A204.1 (cell line): ENCODE measurements at regions not wholly inside any gene's neighbourhood (a gene's known extent, or its start where the extent isn't known, plus 50 kb on each side); places are given as distances from the start of the nearest gene placed in this dataset.
"Not testable (repeated sequence)": the region's sequence is repeated elsewhere in the genome, so short reads cannot be mapped to it uniquely, and the experiment has no call there.

ENCODE experiments used
- FAIRE-seq: peaks from 2 replicates; lab custom pipeline; 2012; peaks lifted over from hg19 to GRCh38; lab: Jason Lieb, UNC

- no peak for FAIRE-seq
Observed at GRCh38 chr4:173698557-173699262, 168.7 kb upstream of the HAND2 start.

- no peak for FAIRE-seq
Observed at GRCh38 chr4:173697840-173698239, 167.8 kb upstream of the HAND2 start.

- FAIRE-seq: no peak
Observed at GRCh38 chr4:173696551-173696950, 166.5 kb upstream of the HAND2 start.

GRCh38 chr4:173696011-173696410 is 166.0 kb upstream of the HAND2 start:
- FAIRE-seq: no peak

- no peak for FAIRE-seq
Observed at GRCh38 chr4:173685831-173686210, 155.8 kb upstream of the HAND2 start.

GRCh38 chr4:173685165-173685830 is 155.3 kb upstream of the HAND2 start:
- no peak for FAIRE-seq

GRCh38 chr4:173684223-173684622 is 154.2 kb upstream of the HAND2 start:
- no peak for FAIRE-seq

- FAIRE-seq: no peak
Observed at GRCh38 chr4:173682609-173683008, 152.6 kb upstream of the HAND2 start.

- FAIRE-seq: no peak
Observed at GRCh38 chr4:173680278-173680677, 150.2 kb upstream of the HAND2 start.

GRCh38 chr4:173675446-173675845 is 145.4 kb upstream of the HAND2 start:
- no peak for FAIRE-seq

- FAIRE-seq: no peak
Observed at GRCh38 chr4:173669460-173670179, 139.6 kb upstream of the HAND2 start.

- FAIRE-seq: no peak
Observed at GRCh38 chr4:173661001-173661400, 131.0 kb upstream of the HAND2 start.

- FAIRE-seq: no peak
Observed at GRCh38 chr4:173656898-173657297, 126.9 kb upstream of the HAND2 start.

- FAIRE-seq: no peak
Observed at GRCh38 chr4:173652283-173652931, 122.4 kb upstream of the HAND2 start.

GRCh38 chr4:173651651-173652282 is 121.7 kb upstream of the HAND2 start:
- no peak for FAIRE-seq

- FAIRE-seq: no peak
Observed at GRCh38 chr4:173647902-173648301, 117.9 kb upstream of the HAND2 start.

GRCh38 chr4:173642509-173642908 is 112.5 kb upstream of the HAND2 start:
- FAIRE-seq: no peak

GRCh38 chr4:173635395-173635794 is 105.4 kb upstream of the HAND2 start:
- peak; percentile 60 for FAIRE-seq

GRCh38 chr4:173626277-173626676 is 96.2 kb upstream of the HAND2 start:
- FAIRE-seq: peak; percentile 3

GRCh38 chr4:173618648-173619047 is 88.6 kb upstream of the HAND2 start:
- not testable (repeated sequence) for FAIRE-seq

GRCh38 chr4:173609158-173609557 is 79.1 kb upstream of the HAND2 start:
- no peak for FAIRE-seq

- FAIRE-seq: not testable (repeated sequence)
Observed at GRCh38 chr4:173608632-173609031, 78.6 kb upstream of the HAND2 start.
